Keratinocyte (primary cell): ENCODE measurements at regions not wholly inside any gene's neighbourhood (a gene's known extent, or its start where the extent isn't known, plus 50 kb on each side); places are given as distances from the start of the nearest gene placed in this dataset.

Source experiments
- CTCF ChIP-seq, 3 experiments: IDR thresholded peaks in 1 of 3; conservative IDR thresholded peaks in 1 of 3; optimal IDR thresholded peaks in 1 of 3; 2 replicates in 2 of 3; 3 replicates in 1 of 3; pipeline versions ENCODE3 to v1.5.1; 2011; ENCODE audit warnings: low read length in 3 of 3, mild to moderate bottlenecking in 3 of 3, moderate library complexity in 2 of 3, control low read depth in 1 of 3, inconsistent platforms in 1 of 3; ENCODE audit not compliant: insufficient read depth in 2 of 3; ENCODE audit errors: extremely low read depth in 1 of 3
- EZH2 ChIP-seq: IDR thresholded peaks from one replicate; pipeline ENCODE4 v1.6.1; 2012; ENCODE audit warnings: inconsistent platforms, mild to moderate bottlenecking, low read length, moderate library complexity

GRCh38 chr3:59514865-59515482 is 465.1 kb upstream of the CFAP20DC start:
- TF ChIP-seq CTCF (optimal IDR thresholded peaks at IDR 0.05 in 1 of 3, IDR thresholded peaks at IDR 0.05 in 1 of 3, conservative IDR thresholded peaks at IDR 0.05 in 1 of 3; ENCODE audit: extremely low read depth in 1 of 3, insufficient read depth in 2 of 3, low read length in 3 of 3) (no peak), EZH2 (no peak)
